ENCODE measurements at regions not wholly inside any gene's neighbourhood (a gene's known extent, or its start where the extent isn't known, plus 50 kb on each side); places are given as distances from the start of the nearest gene placed in this dataset.

GRCh38 chr19:28294395-28294794 is 918.6 kb downstream of the UQCRFS1 start:
- no peak for TF ChIP-seq ZNF426 (tag by site-specific recombination; IDR thresholded peaks at IDR 0.05)
- TF ChIP-seq ZNF175 (tag by site-specific recombination; IDR thresholded peaks at IDR 0.05), result no peak
- TF ChIP-seq CTCF (tag by site-specific recombination; IDR thresholded peaks at IDR 0.05), result no peak
- TF ChIP-seq YY1 (tag by site-specific recombination; IDR thresholded peaks at IDR 0.05), result no peak
- TF ChIP-seq ZNF121 (tag by site-specific recombination; IDR thresholded peaks at IDR 0.05), result no peak
- no peak for TF ChIP-seq ZNF302 (tag by site-specific recombination; IDR thresholded peaks at IDR 0.05; ENCODE audit: low read depth)
- no peak for TF ChIP-seq SETDB1 (IDR thresholded peaks at IDR 0.05; ENCODE audit: insufficient read length, low read length)
- no peak for TF ChIP-seq ZNF146 (tag by site-specific recombination; IDR thresholded peaks at IDR 0.05)
- TF ChIP-seq ZNF23 (tag by site-specific recombination; IDR thresholded peaks at IDR 0.05; ENCODE audit: borderline replicate concordance), result no peak
- no peak for TF ChIP-seq ZNF692 (tag by site-specific recombination; IDR thresholded peaks at IDR 0.05)
- no peak for TF ChIP-seq MYNN (tag by site-specific recombination; IDR thresholded peaks at IDR 0.05; ENCODE audit: borderline replicate concordance)
- no peak for TF ChIP-seq ATF2 (tag by site-specific recombination; IDR thresholded peaks at IDR 0.05; ENCODE audit: low read depth)
- no peak for TF ChIP-seq ZNF324 (tag by site-specific recombination; IDR thresholded peaks at IDR 0.05)
